ENCODE measurements at regions not wholly inside any gene's neighbourhood (a gene's known extent, or its start where the extent isn't known, plus 50 kb on each side); places are given as distances from the start of the nearest gene placed in this dataset.

- no TSS peak for BruUV-seq (replicated peaks)
- CTCF ChIA-PET = interaction anchor here (0.8 to 1.2 kb wide), 2 partner anchors 13 to 28 kb away, joined by 3 read pairs; no protein-coding TSS in a partner anchor
- SMC1A ChIA-PET (ENCODE audit: uncharacterized antibody, unreplicated experiment) = interaction anchor here (0.6 to 2.8 kb wide), 5 partner anchors 11 to 174 kb away, joined by 3 to 13 read pairs (median 4); no protein-coding TSS in a partner anchor
- no peaks in the 10 kb centered on the region for H3K79me2 ChIP-seq (ENCODE audit: control insufficient read depth, insufficient read depth, low read length)
- DNase-seq (ENCODE audit: low read depth, low spot score) = no peak
- RAD21 ChIA-PET (ENCODE audit: unreplicated experiment) = no interaction called here
- H3K4me3 ChIP-seq = no peak overlapping the region
- POLR2A ChIA-PET = no interaction called here
- intact Hi-C loops (cut with micrococcal nuclease; ENCODE audit: unreplicated experiment) = no loop called here
- H3K9ac ChIP-seq (ENCODE audit: control insufficient read depth, insufficient read depth, low read length) = no peak overlapping the region
- no peaks in the 10 kb centered on the region for H3K4me1 ChIP-seq (ENCODE audit: control insufficient read depth, insufficient read depth, low read length)
- H3K27me3 ChIP-seq (replicated peaks in 1 of 2; ENCODE audit: control insufficient read depth in 2 of 2, insufficient read depth in 2 of 2, low read length in 1 of 2) = no peaks in the 10 kb centered on the region
- no peaks in the 10 kb centered on the region for H3K36me3 ChIP-seq (ENCODE audit: control insufficient read depth in 2 of 2, insufficient read depth in 2 of 2, low read length in 1 of 2)
- no peak for ATAC-seq
- 43% methylated on average over 4 of the region's 4 CpGs for WGBS (ENCODE audit: insufficient coverage, insufficient replicate concordance, low lambda C conversion rate, missing lambda C conversion rate)
- H3K9me3 ChIP-seq (replicated peaks; ENCODE audit: control insufficient read depth, insufficient read depth, low read length) = no peaks in the 10 kb centered on the region
- H3K27ac ChIP-seq (ENCODE audit: control insufficient read depth, insufficient read depth) = no peak overlapping the region
- no peaks in the 10 kb centered on the region for H4K20me1 ChIP-seq (ENCODE audit: control insufficient read depth, insufficient read depth)
- in situ Hi-C loops (cut with MboI) = no loop called here
- no peak overlapping the region for H3K4me2 ChIP-seq (ENCODE audit: control insufficient read depth, insufficient read depth)
- no peak overlapping the region for H2AFZ ChIP-seq (ENCODE audit: control insufficient read depth, low read depth, low read length)
- no peak for FAIRE-seq
- TF ChIP-seq RUNX3 (IDR thresholded peaks at IDR 0.05; ENCODE audit: low read length) = no peak
- TF ChIP-seq BCLAF1 (IDR thresholded peaks at IDR 0.05) = no peak
- no peak for TF ChIP-seq PAX5 (IDR thresholded peaks at IDR 0.05; ENCODE audit: borderline replicate concordance, low read depth, low read length)
- no peak for TF ChIP-seq ZBTB11 (CRISPR knock-in tag; IDR thresholded peaks at IDR 0.05)
- TF ChIP-seq ESRRA (IDR thresholded peaks at IDR 0.05; ENCODE audit: low read length) = no peak
- no peak for TF ChIP-seq STAT3 (IDR thresholded peaks at IDR 0.05; ENCODE audit: low read depth, low read length)
- TF ChIP-seq, protein P1, sequence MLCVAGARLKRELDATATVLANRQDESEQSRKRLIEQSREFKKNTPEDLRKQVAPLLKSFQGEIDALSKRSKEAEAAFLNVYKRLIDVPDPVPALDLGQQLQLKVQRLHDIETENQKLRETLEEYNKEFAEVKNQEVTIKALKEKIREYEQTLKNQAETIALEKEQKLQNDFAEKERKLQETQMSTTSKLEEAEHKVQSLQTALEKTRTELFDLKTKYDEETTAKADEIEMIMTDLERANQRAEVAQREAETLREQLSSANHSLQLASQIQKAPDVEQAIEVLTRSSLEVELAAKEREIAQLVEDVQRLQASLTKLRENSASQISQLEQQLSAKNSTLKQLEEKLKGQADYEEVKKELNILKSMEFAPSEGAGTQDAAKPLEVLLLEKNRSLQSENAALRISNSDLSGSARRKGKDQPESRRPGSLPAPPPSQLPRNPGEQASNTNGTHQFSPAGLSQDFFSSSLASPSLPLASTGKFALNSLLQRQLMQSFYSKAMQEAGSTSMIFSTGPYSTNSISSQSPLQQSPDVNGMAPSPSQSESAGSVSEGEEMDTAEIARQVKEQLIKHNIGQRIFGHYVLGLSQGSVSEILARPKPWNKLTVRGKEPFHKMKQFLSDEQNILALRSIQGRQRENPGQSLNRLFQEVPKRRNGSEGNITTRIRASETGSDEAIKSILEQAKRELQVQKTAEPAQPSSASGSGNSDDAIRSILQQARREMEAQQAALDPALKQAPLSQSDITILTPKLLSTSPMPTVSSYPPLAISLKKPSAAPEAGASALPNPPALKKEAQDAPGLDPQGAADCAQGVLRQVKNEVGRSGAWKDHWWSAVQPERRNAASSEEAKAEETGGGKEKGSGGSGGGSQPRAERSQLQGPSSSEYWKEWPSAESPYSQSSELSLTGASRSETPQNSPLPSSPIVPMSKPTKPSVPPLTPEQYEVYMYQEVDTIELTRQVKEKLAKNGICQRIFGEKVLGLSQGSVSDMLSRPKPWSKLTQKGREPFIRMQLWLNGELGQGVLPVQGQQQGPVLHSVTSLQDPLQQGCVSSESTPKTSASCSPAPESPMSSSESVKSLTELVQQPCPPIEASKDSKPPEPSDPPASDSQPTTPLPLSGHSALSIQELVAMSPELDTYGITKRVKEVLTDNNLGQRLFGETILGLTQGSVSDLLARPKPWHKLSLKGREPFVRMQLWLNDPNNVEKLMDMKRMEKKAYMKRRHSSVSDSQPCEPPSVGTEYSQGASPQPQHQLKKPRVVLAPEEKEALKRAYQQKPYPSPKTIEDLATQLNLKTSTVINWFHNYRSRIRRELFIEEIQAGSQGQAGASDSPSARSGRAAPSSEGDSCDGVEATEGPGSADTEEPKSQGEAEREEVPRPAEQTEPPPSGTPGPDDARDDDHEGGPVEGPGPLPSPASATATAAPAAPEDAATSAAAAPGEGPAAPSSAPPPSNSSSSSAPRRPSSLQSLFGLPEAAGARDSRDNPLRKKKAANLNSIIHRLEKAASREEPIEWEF (IDR thresholded peaks at IDR 0.05; ENCODE audit: insufficient replicate concordance, low read depth, low read length) = no peak
- no peak for TF ChIP-seq SIX5 (IDR thresholded peaks at IDR 0.05; ENCODE audit: low read depth, low read length, severe bottlenecking)
- TF ChIP-seq EGR1 (IDR thresholded peaks at IDR 0.05; ENCODE audit: borderline replicate concordance in 1 of 2, low read depth in 2 of 2, low read length in 2 of 2) = no peak
- no peak for TF ChIP-seq JUNB (IDR thresholded peaks at IDR 0.05)
- TF ChIP-seq KAT2A (conservative IDR thresholded peaks at IDR 0.05; ENCODE audit: control insufficient read depth, low read depth, low read length) = no peak
Observed at GRCh38 chr3:147903026-147903425, 493.9 kb downstream of the ZIC1 start.
